GM20431 (cell line): ENCODE measurements at regions not wholly inside any gene's neighbourhood (a gene's known extent, or its start where the extent isn't known, plus 50 kb on each side); places are given as distances from the start of the nearest gene placed in this dataset.

Source experiments
- in situ Hi-C: fragments of 300-500 bp; cut with MseI, MboI; formaldehyde crosslinking; loops from one replicate; pipeline ENCODE4 v1.15.0; 2020; ENCODE audit warnings: low sequenced_read_pairs; ENCODE audit not compliant: unreplicated experiment

DNA sequence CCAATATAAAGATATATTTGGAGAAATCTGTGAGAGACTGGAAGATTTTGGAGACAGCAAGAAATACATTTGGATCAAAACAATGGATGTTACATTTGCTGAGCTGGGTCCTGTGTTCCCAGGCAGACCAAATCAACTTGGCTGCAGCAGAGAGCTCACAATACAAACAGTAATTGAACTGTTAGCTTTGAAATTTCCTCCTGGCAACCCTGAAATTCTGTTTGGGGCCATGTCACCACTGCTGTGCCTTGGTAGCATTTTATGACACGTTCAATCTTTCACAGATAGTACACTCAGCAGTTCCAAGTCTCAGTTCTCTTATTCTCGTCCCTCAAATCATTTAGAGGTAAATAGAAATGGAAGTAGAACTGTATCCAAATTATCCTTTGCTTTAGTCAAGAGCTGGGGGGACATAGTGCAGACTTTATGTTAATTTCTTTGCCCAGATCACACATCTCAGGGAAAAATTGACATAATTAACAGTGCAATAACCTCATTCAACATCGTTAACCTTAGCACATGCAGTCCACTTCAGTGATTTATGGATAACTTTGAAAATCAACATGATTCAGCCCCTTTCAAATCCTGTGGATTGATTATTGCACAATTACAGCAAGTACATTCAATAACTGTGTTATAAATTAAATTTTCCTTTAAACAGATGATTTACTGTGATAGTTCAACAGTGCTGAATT, 277.4 kb upstream of the MC4R start:
- in situ Hi-C loops: no loop called here

DNA sequence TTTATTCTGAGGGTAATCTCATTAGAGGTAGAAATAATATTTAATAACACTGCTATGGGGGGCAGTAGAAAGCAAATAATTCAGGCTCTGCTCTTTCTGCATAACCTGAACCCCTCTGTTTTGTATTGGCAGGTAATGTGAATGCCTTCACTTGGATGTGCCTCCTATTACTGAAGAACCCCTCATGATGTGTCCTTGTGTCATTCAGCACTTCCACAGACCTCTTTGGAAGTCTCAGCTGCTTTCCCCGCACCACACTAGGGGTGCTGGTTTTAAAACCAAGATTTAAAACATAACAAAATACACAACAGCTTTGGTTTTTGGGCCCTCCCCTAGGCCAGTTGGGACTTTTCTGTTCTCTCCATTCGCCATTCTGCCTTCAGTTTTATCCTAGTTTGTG, 281.7 kb upstream of the MC4R start:
- in situ Hi-C loops: no loop called here

DNA sequence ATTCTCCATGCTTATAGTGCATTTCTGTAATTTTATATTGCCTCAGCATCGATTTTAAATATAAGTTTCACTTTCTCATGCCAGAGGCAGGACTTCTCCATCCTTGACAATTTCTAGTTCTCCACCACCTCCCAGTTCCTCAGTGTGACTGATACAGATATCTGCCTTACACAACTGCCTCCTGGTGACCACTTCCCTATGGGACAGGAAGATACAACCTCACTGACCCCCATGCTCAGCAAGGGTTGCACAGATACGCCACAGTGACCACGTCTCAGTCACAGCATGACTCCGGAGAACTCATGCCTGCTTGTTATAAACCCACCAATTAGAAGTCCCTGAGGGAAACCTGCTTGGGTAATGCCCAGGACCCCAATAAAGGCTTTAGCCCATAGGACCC, 284.0 kb upstream of the MC4R start:
- in situ Hi-C loops: no loop called here

DNA sequence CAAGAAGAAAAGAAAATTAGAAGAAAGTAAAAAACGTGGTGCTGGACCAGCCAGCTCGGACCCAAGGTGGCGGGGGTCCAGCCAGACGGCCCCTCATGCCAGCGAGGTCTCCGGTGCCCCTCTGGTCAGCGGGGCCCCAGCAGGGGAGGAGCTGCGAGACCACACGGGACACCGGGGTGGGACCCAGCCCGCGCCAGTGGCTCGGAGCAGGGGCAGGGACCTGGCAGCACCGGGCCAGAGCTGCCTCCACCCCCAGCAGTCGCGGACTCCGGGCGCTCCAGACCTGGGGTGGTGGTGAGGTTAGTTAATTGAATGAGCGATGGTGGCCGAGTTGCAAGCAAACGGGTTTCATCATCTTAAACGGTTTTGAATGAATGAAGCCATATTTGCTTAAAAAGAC, 289.9 kb upstream of the MC4R start:
- in situ Hi-C loops: no loop called here

DNA sequence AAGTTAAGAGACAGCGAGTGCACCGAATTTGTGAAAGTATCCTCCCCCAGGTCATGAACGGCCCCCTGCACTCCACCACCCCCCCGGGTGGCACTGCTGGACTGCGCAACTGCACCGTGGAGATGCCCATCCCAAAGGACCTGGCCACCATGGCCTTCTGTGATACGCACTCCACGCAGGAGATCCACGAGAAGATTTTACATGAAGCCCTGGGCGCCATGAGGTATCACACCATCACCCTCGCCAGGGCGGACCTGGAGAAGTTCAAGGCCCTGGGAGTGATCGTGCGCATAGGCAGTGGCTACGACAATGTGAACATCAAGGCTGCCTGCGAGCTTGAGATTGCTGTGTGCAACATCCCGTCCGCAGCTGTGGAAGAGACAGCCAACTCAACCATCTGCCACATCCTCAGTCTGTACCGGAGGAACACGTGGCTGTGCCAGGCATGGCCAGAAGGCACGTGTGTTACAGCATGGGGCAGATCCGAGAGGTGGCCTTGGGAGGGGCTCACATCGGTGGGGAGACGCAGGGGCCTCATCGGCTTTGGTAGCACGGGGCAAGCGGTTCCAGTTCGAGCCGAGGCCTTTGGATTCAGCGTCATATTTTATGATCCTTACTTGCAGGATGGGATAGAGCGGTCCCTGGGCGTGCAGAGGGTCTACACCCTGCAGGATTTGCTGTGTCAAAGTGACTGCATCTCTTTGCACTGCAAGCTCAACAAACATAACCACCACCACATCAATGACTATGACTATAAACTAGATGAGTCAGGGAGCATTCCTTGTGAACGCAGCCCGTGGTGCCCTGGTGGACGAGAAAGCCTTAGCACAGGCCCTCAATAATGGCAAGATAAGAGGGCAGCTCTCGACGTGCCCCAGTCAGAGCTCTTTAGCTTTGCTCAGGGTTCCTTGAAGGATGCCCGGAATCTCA, 290.8 kb upstream of the MC4R start:
- in situ Hi-C loops: no loop called here

DNA sequence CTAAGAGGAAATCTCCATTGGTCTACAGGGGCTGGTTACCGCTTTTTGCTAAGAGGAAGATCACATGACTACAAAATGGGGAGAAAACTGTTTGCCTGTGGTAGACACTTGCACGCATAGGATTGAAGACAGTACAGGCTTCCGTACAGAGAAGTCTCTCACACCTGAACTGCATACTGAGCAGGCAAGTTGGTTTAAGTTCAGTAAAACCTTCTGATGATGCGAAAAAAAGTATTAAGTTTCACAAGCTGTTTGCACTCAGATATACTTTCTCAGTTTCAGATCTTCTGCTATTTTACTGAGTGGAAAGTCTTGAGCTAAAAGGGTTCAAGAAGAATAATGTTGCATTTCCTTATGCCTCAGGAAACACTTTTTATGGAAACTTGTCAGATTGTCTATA, 292.2 kb upstream of the MC4R start:
- in situ Hi-C loops: no loop called here

DNA sequence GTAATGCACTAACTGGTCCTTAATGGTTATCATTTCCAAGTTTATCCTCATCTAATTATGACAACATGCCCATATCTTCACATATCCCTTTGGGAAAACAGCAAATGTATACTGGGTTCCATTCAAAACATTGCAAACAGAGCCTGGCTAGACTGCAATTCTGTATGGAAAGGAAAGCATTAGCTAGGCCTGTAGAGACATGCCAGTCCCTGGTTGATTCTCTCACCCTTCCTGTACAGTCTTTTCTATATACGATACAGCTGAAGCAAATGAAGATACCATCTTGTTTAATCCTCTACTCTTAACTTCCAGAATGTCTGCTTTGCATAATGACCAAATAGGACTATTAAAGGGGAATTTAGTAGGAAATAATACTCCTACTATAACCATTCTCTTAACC, 294.4 kb upstream of the MC4R start:
- in situ Hi-C loops: no loop called here

DNA sequence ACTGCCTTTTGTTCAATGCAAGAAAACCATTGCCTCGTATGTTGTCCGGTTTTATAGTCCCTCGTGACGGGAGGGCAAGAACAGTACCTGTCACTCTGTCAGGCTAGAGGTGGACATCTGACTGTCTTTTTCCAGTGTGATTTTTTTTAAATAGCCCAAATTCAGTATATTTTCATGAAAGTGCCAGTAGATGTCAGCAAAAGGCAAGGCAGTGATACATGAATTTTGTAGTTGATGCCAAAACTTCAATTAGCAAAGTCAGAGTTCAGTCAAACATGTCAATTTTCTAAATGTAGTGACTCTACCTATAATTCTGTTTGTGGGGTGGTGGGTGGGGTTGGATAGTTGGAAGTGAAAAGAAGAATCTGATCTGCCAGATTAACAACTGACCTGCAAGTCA, 296.0 kb upstream of the MC4R start:
- in situ Hi-C loops: no loop called here

DNA sequence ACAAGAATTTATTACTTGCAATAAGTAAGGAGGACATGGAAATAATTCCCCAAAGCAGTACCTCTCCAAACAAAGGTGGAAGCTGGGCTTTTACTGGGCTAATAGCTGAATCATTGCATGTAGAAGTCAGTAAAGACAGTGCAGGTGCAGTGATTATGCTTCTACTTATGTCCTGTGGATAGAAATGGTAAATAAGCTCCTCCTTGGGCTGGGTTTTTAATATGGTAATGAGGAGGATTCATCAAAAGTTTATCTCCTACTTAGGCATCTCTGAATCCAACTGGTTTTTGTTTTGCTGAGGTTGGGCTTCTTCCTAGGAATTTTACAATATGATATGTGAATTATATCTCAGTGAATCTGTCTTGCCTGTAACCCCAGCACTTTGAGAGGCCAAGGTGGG, 297.4 kb upstream of the MC4R start:
- in situ Hi-C loops: no loop called here

DNA sequence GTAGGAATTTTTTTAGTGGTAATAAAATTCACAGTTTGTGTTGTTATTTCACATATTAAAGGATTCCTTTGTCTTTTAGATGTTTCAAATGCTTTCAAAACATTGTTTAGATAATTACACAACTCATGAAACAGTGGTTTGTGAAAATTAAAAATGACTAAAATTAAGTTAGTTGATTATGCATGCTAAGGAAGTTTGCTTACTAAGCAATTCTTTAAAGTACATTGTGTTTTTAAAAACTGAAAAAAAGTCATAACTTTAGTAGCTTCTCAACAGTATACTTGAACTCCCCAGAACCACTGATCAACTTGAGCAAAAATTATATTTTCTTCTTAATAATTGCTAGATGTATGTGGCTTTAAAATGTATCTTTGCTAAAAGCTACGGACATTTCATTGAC, 298.4 kb upstream of the MC4R start:
- in situ Hi-C loops: no loop called here

DNA sequence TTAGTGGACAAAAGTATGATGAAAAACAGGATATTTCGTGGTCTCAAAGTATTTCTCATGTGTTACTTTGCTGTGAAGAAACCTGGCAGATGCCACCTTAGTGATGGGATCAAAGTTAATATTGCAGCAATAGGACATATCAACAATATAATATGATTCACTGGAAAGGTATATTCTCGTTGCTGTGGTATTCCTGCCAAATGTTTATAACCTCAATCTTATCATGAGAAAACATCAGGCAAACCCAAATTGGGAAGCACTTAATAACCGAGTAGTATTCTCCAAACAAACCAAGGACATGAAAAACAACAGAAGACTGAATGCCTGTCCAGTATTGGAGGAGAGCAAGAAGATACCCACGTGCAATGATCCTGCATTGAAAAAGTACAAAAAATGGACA, 302.6 kb upstream of the MC4R start:
- in situ Hi-C loops: no loop called here

DNA sequence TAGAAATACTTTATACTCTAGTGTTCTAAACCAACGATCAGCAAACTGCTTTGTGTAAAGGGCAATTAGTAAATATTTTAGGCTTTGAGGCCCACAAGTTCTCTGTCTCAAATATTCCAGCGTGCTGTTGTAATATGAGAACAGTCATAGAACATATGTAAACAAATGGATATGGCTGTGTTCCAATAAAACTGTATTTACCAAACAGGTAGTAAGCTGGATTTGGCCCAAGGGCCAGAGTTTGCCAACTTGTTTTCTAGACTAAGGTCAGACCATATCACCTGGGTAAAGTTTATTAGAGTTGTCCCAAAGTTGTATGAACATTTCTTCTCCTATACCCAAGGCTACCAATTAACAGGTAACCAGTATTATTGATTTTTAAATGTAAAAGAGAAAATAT, 303.2 kb upstream of the MC4R start:
- in situ Hi-C loops: no loop called here

DNA sequence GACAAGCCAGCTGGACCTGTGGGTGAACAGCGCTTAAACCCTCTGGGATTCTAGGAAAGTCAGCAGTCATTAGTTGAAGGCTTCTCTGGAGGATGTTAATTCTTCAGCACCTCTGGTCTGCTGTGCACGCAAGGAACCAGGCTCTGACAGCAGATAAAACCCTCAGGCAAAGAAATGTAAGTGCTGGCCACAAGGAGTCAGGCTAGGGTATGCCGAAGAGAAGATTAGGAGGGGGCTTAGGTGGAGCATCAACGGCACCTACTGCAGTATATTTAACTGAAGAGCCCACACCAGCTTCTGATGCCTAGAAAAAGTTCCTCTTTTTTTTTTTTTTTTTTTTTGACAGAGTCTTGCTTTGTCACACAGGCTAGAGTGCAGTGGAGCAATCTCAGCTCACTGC, 304.2 kb upstream of the MC4R start:
- in situ Hi-C loops: no loop called here

DNA sequence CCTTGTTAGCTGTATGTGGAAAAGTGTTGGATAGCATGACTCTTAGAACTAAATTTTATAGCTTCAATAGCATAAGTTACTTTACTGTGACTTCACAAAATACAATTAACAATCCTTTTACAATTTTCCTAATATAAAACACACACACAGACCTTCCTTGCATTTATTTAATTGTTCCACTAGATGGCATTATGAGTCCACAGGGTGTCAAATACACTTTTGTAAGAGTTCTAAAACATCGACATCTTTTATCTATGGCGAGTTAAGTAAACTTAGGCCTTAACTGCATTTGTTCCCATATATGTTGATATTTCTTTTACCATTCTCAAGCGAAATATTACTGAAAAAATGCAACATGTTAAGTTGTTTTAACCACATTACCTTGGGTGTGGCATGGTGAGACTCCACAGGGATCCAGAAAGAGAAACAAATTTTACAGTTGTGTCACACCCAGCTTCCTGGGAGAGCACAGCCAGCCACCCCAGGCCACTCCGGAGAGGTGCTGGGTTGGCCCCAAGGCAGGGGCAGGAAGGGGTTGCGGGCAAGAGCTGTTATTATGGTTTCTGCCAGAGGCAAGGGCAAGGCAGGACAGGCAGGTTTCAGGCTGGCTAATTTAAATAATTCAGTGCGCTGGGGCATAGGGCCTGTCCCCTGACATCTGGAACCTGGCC, 312.4 kb upstream of the MC4R start:
- in situ Hi-C loops: no loop called here

DNA sequence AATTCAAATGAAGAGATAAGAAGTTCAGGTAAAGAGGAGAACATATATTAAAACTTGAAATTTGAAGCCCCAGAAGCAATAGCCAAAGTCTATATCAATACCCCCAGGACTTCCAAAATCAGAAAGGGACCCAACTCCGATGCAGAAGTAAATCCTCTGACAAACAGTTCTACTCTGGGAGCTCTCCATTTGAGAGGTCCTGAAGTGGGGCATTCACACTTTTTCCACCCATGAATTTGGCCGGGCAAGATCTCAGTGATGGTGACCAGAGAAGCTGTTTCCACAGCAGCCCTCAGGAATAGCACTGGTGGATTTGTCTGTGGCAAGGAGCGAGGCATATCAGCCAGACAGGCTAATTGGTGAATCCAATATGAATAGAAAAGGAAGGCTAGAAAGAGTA, 313.6 kb upstream of the MC4R start:
- in situ Hi-C loops: no loop called here

DNA sequence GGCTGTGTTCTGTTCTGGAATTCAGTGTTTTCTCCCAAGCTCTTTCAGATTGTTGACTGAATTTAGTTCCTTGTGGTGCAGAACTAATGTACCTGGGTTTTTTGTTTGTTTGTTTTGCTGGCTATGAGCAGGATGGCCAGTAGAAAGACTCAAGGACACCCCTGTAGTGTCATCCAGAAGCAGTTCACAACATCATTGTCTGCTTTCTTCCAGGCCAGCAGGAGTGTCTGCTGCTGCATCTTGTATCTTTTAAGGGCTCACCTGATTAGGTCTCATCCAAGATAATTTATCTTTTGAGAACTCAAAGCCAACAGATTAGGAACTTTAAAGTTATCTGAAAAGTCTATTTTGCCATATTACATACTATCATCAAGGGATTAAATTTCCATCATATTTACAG, 318.5 kb upstream of the MC4R start:
- in situ Hi-C loops: no loop called here

DNA sequence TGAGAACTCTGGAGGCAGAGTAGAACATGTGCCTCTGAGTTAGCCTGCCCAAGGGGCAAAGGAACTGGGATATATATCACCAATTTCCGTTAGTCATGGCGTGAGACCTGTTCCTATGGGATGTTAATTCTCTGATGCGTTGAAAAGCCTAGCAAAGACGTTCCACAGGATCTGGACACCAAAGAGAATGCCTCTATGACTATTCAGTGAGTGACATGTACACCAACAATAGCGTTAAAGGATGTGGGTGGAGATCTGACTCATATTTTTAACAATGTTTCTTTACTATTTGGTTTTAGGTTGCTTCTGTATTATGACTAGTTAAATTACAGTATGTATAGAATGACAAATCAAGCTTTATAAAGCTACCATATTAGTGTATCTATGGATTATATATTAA, 320.9 kb upstream of the MC4R start:
- in situ Hi-C loops: no loop called here

DNA sequence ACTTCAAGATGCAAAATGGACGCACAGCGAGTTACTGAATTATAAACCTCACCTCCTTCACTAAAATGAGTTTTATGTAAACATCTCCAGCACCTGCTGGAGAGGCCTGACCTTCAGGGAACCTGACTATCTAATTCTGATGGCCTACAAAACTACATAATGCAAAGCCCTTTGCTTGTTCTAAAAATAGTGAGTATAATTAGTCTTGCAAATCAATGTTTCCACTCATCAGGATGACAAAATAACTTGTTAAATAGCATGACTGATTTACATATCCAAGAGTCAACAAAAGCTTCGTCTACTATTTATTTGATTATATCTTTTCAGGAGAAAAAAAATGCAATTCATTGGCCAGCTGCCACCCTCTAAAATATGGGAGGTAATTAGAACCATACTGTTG, 326.3 kb upstream of the MC4R start:
- in situ Hi-C loops: no loop called here

DNA sequence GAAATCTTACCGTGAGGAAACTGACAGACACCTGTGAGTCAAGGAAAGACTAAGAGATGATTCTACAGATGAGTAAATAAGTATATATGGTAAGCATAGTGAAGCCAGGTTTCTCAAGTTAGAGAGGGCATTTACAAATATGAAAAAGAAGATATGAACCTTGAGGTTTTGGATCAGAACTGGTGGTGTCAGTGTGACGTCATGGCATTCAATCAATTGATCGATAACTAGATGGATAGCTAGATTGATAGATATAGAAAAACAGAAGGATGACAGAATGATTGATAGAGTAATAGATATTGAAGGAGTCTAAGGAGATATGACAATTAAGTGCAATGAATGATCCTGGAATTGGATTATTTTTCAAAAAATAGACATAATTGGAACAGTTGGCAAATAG, 350.2 kb upstream of the MC4R start:
- in situ Hi-C loops: no loop called here

DNA sequence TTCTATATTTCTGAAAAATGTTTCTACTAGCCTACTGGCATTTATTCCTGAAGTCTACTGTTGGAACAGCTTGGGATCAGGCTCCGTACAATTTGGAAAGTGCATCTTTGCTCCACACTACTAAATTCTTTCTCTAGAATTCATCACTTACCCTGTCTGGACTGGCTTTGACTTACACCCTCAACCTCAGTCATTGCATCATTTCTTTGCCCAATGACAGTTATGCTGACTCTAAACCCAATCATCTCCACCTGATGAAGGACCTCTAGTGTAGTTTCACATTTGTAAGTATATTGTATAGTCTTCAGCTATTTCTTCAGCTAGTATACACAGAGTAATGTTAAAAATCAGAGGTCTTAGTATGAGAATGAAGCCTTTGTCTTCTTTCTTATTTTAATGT, 359.6 kb upstream of the MC4R start:
- in situ Hi-C loops: no loop called here

DNA sequence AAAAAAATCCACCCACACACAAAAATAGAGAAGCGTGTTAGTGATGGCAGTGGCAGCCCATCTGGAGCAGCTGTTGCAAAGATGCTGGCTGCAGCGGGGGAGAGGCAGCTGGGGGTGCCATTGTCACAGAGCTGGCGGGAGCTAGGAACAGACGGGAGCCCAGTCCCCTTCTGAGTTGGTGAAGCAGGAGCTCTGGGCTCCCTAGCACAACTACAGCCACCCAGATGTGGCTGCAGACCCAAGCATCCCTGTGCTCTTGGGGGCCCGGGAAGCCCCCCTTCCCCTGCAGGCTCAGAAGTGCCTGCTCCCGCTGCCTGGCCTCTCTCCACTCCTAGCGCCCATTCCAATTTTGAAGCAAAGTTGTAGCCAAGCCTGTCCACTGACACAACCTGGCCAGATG, 366.6 kb upstream of the MC4R start:
- in situ Hi-C loops: no loop called here
